ENCODE measurements at regions not wholly inside any gene's neighbourhood (a gene's known extent, or its start where the extent isn't known, plus 50 kb on each side); places are given as distances from the start of the nearest gene placed in this dataset.

DNA sequence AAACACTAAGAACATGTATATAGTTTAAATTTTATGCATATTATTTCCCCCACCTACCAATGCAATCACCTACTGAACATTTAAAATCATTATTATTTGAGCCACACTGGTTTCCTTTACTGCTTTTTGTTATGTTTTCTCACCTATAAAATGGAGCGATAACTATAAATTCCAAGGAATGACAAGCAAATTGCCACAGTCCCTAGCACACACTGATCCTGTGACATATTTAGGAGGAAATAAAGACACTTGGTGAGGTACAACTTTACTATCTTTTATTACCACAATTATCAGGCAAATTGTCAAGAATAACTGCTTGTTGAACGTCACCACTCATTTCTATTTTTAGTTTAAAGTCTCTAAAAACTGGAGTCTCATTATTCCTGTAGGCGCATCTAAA lies 1693.6 kb downstream of the EFNA5 start:
- Histone ChIP-seq H3K27ac (no peak overlapping the region), H3K4me3 (ENCODE audit: low read depth in 1 of 2, low read length in 1 of 2) (no peak overlapping the region), H3K27me3 (no peaks in the 10 kb centered on the region), H3K9me3 (no peaks in the 10 kb centered on the region), H3K4me1 (ENCODE audit: control insufficient read depth in 1 of 2, insufficient read depth in 1 of 2, low read depth in 1 of 2, low read length in 1 of 2) (no peaks in the 10 kb centered on the region), H3K36me3 (no peaks in the 10 kb centered on the region)
- TF ChIP-seq, protein P1, sequence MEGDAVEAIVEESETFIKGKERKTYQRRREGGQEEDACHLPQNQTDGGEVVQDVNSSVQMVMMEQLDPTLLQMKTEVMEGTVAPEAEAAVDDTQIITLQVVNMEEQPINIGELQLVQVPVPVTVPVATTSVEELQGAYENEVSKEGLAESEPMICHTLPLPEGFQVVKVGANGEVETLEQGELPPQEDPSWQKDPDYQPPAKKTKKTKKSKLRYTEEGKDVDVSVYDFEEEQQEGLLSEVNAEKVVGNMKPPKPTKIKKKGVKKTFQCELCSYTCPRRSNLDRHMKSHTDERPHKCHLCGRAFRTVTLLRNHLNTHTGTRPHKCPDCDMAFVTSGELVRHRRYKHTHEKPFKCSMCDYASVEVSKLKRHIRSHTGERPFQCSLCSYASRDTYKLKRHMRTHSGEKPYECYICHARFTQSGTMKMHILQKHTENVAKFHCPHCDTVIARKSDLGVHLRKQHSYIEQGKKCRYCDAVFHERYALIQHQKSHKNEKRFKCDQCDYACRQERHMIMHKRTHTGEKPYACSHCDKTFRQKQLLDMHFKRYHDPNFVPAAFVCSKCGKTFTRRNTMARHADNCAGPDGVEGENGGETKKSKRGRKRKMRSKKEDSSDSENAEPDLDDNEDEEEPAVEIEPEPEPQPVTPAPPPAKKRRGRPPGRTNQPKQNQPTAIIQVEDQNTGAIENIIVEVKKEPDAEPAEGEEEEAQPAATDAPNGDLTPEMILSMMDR (IDR thresholded peaks at IDR 0.05), result no peak

DNA sequence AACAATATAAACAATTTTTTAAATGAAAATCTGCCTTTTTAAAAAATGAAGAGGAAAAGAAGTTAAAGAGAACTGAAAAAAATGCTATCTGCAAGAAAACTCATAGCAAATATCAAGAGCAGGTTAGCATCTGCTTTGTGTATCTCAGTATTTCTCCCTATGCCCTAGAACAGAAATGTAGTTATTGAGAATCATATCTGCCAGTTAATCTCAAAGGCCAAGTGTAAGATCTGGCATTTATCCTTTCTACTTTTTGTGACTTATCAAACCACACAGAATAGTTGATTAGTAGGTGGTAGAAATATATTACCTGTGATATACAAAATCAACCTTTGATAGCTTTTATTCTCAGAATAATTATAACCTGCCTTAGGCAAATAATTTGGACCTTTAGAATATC lies 1699.8 kb downstream of the EFNA5 start:
- no peaks in the 10 kb centered on the region for H3K27me3 ChIP-seq
- H3K4me3 ChIP-seq (ENCODE audit: low read depth in 1 of 2, low read length in 1 of 2), result no peak overlapping the region
- H3K9me3 ChIP-seq, result no peaks in the 10 kb centered on the region
- no peaks in the 10 kb centered on the region for H3K4me1 ChIP-seq (ENCODE audit: control insufficient read depth in 1 of 2, insufficient read depth in 1 of 2, low read depth in 1 of 2, low read length in 1 of 2)
- H3K36me3 ChIP-seq, result no peaks in the 10 kb centered on the region
- no peak overlapping the region for H3K27ac ChIP-seq
- TF ChIP-seq, protein P1 (IDR thresholded peaks at IDR 0.05), result no peak

DNA sequence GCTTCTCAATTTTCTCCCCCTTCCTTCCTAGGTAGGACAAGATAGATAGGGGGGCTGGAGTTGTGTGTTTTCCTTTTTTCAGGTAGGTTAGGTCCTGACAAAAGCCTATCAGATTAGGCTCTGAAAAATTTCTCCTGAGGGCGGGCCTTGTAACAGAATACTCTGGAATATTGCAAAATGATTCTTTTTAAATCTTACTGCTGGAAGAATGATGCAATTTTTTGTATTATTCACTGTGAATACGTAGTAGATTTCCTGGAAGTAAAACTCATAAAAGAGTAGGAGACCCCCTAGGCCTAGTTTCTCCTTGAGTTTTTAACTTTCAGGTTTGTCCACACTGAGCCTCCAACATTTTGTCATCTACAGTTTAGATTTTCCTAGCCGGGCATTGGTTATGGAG lies 1701.8 kb downstream of the EFNA5 start:
- Histone ChIP-seq H3K36me3 (no peaks in the 10 kb centered on the region), H3K27me3 (no peaks in the 10 kb centered on the region), H3K27ac (no peak overlapping the region), H3K4me3 (ENCODE audit: low read depth in 1 of 2, low read length in 1 of 2) (no peak overlapping the region), H3K9me3 (no peaks in the 10 kb centered on the region), H3K4me1 (ENCODE audit: control insufficient read depth in 1 of 2, insufficient read depth in 1 of 2, low read depth in 1 of 2, low read length in 1 of 2) (no peaks in the 10 kb centered on the region)
- TF ChIP-seq, protein P1 (IDR thresholded peaks at IDR 0.05), result no peak

DNA sequence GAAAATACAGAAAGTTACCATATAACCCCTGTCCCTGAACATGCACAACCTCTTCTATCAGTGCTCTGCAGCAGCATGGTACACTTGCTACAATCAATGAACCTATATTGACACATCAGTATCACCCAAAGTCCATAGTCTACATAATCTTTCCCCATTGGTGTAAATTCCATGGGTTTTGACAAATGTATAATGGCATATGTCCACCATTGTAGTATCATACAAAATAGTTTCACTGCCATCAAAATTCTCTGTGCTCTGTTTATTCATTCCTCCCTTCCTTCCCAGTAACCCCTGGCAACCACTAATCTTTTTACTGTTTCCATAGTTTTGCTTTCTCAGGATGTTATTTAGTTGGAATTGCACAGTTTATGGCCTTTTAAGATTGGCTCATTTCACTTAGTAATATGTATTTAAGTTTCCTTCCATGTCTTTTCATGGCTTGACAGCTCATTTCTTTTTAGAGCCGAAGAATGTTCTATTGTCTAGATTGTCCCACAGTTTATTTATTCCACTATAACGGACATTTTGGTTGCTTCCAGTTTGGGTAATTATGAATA lies 1707.0 kb downstream of the EFNA5 start:
- no peaks in the 10 kb centered on the region for H3K9me3 ChIP-seq
- no peaks in the 10 kb centered on the region for H3K27me3 ChIP-seq
- TF ChIP-seq, protein P1 (IDR thresholded peaks at IDR 0.05), result no peak
- H3K27ac ChIP-seq, result no peak overlapping the region
- no peaks in the 10 kb centered on the region for H3K36me3 ChIP-seq
- no peaks in the 10 kb centered on the region for H3K4me1 ChIP-seq (ENCODE audit: control insufficient read depth in 1 of 2, insufficient read depth in 1 of 2, low read depth in 1 of 2, low read length in 1 of 2)
- no peak overlapping the region for H3K4me3 ChIP-seq (ENCODE audit: low read depth in 1 of 2, low read length in 1 of 2)

DNA sequence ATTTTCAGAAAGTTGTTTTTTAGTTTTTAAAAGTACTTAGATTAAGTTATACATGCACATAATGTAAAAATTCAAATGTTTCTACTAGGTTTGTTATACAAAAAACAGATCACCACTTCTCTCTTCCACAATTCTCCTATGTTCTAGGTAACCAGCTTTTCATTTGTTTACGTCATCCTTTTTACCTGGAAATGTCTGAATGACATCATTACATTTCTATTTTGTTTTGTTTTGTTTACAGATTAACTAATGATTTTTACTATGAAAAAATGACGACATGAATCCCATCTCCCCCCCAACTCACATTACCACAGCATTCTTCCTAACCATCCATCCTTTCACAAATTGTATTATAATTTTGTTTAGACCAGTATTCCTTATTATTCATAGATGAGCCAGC lies 1709.2 kb downstream of the EFNA5 start:
- H3K9me3 ChIP-seq, result no peaks in the 10 kb centered on the region
- H3K27me3 ChIP-seq, result no peaks in the 10 kb centered on the region
- no peaks in the 10 kb centered on the region for H3K36me3 ChIP-seq
- TF ChIP-seq, protein P1 (IDR thresholded peaks at IDR 0.05), result no peak
- H3K4me1 ChIP-seq (ENCODE audit: control insufficient read depth in 1 of 2, insufficient read depth in 1 of 2, low read depth in 1 of 2, low read length in 1 of 2), result no peaks in the 10 kb centered on the region
- H3K27ac ChIP-seq, result no peak overlapping the region
- H3K4me3 ChIP-seq (ENCODE audit: low read depth in 1 of 2, low read length in 1 of 2), result no peak overlapping the region

Data from neutrophil (primary cell).